Type B pancreatic cell (in vitro differentiated cells): ENCODE measurements at regions not wholly inside any gene's neighbourhood (a gene's known extent, or its start where the extent isn't known, plus 50 kb on each side); places are given as distances from the start of the nearest gene placed in this dataset.

Experiments
- DNase-seq: peaks from one replicate; pipeline ENCODE4 v3.0.0; 2021; ENCODE audit warnings: mixed read lengths; ENCODE audit not compliant: unreplicated experiment; ENCODE audit errors: extremely low spot score
- H3K27ac Mint-ChIP-seq: 2 replicates; pipeline ENCODE4 v1.8.0; 2021; ENCODE audit warnings: mild to moderate bottlenecking, mixed read lengths
- H3K27me3 Mint-ChIP-seq: 2 replicates; pipeline ENCODE4 v1.8.0; 2021; ENCODE audit warnings: mixed read lengths
- H3K36me3 Mint-ChIP-seq: 2 replicates; pipeline ENCODE4 v1.8.0; 2021; ENCODE audit warnings: mixed read lengths
- H3K4me1 Mint-ChIP-seq: one replicate; pipeline ENCODE4 v1.8.0; 2021; ENCODE audit warnings: mixed read lengths; ENCODE audit not compliant: unreplicated experiment
- H3K4me3 Mint-ChIP-seq: 2 replicates; pipeline ENCODE4 v1.8.0; 2021; ENCODE audit warnings: mild to moderate bottlenecking, mixed read lengths
- H3K9me3 Mint-ChIP-seq: 2 replicates; pipeline ENCODE4 v1.8.0; 2021; ENCODE audit warnings: mixed read lengths
- CTCF ChIP-seq: fragments of 200-600 bp; sonication (generic); conservative IDR thresholded peaks from 2 replicates; pipeline ENCODE4 v1.5.0; 2021; ENCODE audit warnings: antibody characterized with exemption, mild to moderate bottlenecking

DNA sequence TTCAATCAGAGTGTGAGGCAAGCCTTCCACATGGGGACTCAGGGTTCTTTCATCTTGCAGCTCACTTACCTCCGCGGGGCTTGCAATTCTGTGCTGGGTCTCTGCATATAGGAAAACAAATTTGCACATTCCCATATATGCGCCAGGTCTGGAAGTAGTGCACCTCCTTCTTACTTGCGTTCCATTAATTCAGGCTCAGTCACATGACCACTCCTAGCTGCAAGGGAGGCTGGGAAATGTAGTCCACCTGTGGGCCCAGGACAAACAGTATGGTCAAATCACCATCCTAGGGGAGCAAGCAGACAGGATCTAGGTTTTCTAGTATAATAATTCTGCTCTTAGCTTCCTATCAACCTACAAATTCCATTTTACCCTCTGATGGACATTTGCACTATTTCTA is 160.4 kb downstream of the AACS start:
- no peaks in the 10 kb centered on the region for H3K4me1 Mint-ChIP-seq
- H3K36me3 Mint-ChIP-seq: no peaks in the 10 kb centered on the region
- H3K9me3 Mint-ChIP-seq: no peaks in the 10 kb centered on the region
- no peak overlapping the region for H3K4me3 Mint-ChIP-seq
- H3K27ac Mint-ChIP-seq: no peak overlapping the region
- H3K27me3 Mint-ChIP-seq: peaks cover 7% of the 10 kb centered on the region
- TF ChIP-seq CTCF: no peak
- no peak for DNase-seq

DNA sequence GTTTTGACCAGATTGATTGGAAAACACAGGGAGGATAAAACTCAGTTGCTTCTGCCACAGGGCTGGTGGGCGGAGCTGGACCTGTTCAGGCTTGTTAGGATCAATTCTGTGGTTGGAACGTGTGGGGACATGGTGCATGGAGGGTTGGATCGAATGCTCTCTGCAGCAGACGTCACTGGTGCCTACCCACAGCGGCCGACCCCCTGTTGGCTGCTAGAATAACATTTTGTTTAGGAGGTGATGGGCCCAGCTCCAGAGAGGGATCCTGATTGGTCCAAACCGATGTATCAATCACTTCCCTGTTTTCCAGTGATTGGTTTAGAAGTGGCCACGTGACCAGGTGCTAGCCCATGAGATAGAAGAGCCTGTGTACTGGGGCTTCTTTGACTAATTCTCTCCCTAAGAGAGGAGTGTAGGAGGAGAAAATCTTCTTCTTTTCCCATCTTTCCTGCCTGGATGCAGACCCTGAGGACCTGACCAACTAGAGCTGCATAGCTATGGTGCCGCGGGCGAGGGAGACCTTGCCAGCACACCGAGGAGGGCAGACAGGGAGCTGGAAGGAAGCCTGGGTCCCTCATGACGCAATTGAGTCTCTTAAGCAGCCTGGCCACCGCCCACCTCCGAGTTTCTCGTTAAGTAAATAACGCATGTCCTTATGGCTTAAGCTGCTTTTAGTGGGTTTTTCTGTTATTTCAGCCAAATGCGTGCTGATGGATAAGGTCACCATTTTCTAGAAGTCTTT is 163.5 kb downstream of the AACS start:
- TF ChIP-seq CTCF: no peak
- Mint-ChIP-seq H3K27ac (no peak overlapping the region), H3K4me1 (no peaks in the 10 kb centered on the region), H3K27me3 (no peaks in the 10 kb centered on the region), H3K4me3 (no peak overlapping the region), H3K9me3 (no peaks in the 10 kb centered on the region), H3K36me3 (no peaks in the 10 kb centered on the region)
- DNase-seq: no peak

- no peak overlapping the region for H3K4me3 Mint-ChIP-seq
- H3K27me3 Mint-ChIP-seq: peaks cover 4% of the 10 kb centered on the region
- no peak for TF ChIP-seq CTCF
- no peaks in the 10 kb centered on the region for H3K9me3 Mint-ChIP-seq
- no peak for DNase-seq
- no peak overlapping the region for H3K27ac Mint-ChIP-seq
- H3K36me3 Mint-ChIP-seq: no peaks in the 10 kb centered on the region
- no peaks in the 10 kb centered on the region for H3K4me1 Mint-ChIP-seq
These were observed 164.8 kb downstream of the AACS start for GRCh38 chr12:125229878-125230530.

DNA sequence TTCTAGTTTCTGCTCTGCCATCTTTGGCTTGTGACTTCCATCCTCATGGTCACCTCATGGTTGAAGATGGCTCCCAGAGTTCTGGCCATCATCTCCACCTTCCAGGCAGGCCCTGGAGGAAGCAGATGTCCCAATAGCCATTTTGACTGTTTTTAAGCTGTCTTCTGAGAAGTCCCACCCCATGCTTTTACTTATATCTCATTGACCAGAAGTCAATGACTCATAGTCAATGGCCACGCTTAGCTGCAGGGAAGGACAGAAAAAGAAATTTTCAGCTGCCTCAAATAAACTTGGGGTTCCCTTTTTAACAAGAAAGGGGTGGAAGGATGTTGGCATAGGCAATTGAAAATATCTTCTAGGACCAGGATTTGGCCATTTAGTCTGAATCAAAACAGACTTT is 168.1 kb downstream of the AACS start:
- H3K9me3 Mint-ChIP-seq: no peaks in the 10 kb centered on the region
- TF ChIP-seq CTCF: no peak
- H3K36me3 Mint-ChIP-seq: no peaks in the 10 kb centered on the region
- no peak overlapping the region for H3K4me3 Mint-ChIP-seq
- no peak for DNase-seq
- H3K4me1 Mint-ChIP-seq: peaks cover under 1% of the 10 kb centered on the region
- no peak overlapping the region for H3K27ac Mint-ChIP-seq
- H3K27me3 Mint-ChIP-seq: peaks cover 8% of the 10 kb centered on the region

GRCh38 chr12:125239563-125239962 is 174.3 kb downstream of the AACS start:
- Mint-ChIP-seq H3K4me3 (no peak overlapping the region), H3K27me3 (peaks cover 32% of the 10 kb centered on the region), H3K36me3 (no peaks in the 10 kb centered on the region), H3K27ac (no peak overlapping the region), H3K4me1 (peaks cover 7% of the 10 kb centered on the region), H3K9me3 (peaks cover 5% of the 10 kb centered on the region)
- TF ChIP-seq CTCF: no peak
- DNase-seq: no peak
